GM12865 (cell line): ENCODE measurements at regions not wholly inside any gene's neighbourhood (a gene's known extent, or its start where the extent isn't known, plus 50 kb on each side); places are given as distances from the start of the nearest gene placed in this dataset.

Experiments used
- DNase-seq: peaks from one replicate; pipeline ENCODE4 v3.0.0; 2010; ENCODE audit warnings: low read depth
- H3K4me3 ChIP-seq: 2 replicates; pipeline ENCODE4 v1.5.1; 2011; ENCODE audit warnings: mild to moderate bottlenecking, low read depth, low read length, control low read depth
- TF ChIP-seq, protein P1 (sequence below): IDR thresholded peaks from 2 replicates; pipeline ENCODE4 v1.5.1; 2011; ENCODE audit warnings: low read length, control low read depth, low read depth, inconsistent platforms; ENCODE audit not compliant: insufficient read depth; ENCODE audit errors: missing control alignments

DNA sequence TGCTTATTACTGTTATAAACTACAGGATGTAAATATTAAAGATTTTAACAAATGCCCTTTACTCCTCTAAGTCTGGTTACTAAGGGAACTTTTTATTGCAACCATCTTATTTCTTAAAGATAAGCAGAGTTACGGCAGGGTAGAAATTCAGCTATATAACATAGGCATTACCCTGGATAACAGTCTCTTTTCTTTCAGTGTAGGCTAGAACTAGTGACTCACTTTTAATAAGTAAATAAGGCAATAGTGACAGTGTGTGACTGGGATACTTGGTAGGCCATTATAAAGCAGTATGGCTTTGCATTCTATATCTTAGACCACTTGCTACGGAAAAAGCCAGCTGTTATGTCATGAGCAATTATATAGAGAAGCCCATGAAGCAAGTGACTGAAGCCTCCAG is 1041.0 kb upstream of the NRXN1 start:
- TF ChIP-seq, protein P1, sequence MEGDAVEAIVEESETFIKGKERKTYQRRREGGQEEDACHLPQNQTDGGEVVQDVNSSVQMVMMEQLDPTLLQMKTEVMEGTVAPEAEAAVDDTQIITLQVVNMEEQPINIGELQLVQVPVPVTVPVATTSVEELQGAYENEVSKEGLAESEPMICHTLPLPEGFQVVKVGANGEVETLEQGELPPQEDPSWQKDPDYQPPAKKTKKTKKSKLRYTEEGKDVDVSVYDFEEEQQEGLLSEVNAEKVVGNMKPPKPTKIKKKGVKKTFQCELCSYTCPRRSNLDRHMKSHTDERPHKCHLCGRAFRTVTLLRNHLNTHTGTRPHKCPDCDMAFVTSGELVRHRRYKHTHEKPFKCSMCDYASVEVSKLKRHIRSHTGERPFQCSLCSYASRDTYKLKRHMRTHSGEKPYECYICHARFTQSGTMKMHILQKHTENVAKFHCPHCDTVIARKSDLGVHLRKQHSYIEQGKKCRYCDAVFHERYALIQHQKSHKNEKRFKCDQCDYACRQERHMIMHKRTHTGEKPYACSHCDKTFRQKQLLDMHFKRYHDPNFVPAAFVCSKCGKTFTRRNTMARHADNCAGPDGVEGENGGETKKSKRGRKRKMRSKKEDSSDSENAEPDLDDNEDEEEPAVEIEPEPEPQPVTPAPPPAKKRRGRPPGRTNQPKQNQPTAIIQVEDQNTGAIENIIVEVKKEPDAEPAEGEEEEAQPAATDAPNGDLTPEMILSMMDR = no peak
- no peak overlapping the region for H3K4me3 ChIP-seq
- DNase-seq = no peak

- TF ChIP-seq, protein P1 = no peak
- no peak overlapping the region for H3K4me3 ChIP-seq
- DNase-seq = no peak
Observed at GRCh38 chr2:52070665-52071064, 1038.7 kb upstream of the NRXN1 start.

GRCh38 chr2:52064234-52064633 is 1032.3 kb upstream of the NRXN1 start:
- H3K4me3 ChIP-seq = no peak overlapping the region
- DNase-seq = no peak
- TF ChIP-seq, protein P1 = no peak

DNA sequence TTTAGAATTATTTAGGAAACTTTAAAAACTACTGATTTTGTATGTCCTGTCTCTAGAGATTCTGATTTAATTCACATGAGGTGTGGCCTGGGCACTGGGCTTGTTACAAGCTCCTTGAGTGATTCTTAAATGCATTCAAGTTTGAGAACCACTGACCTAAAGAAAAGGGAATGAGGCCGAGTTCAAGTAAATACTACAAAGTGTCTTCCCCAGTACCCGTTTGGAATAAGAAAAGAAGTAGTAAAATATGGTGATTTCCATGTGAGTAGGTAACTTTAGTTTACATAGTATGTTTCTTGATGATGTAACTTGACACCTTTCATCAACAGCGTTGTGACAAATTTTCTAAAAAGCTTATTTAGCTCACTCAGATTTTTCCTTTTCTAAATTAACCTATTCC is 1022.9 kb upstream of the NRXN1 start:
- no peak overlapping the region for H3K4me3 ChIP-seq
- TF ChIP-seq, protein P1 = no peak
- DNase-seq = no peak

DNA sequence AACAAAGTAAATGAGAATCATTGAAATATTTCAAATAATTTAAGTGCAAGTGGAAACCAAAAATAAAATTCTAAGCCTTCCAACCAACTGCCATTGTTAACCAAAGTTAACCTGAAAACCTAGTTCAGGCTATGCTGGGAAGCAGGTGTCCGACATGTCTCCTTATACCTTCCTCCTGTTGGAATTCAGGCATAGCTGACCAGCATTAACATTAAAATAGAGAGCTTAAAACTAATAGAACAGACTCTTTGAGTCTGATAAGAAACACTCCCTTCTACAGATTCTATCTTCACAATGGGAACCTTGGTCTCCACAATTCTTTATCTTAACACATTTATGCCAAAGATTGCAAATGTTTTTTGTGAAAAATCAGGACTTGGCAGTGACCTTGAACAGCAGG is 1004.9 kb upstream of the NRXN1 start:
- no peak overlapping the region for H3K4me3 ChIP-seq
- no peak for DNase-seq
- TF ChIP-seq, protein P1 = no peak

DNA sequence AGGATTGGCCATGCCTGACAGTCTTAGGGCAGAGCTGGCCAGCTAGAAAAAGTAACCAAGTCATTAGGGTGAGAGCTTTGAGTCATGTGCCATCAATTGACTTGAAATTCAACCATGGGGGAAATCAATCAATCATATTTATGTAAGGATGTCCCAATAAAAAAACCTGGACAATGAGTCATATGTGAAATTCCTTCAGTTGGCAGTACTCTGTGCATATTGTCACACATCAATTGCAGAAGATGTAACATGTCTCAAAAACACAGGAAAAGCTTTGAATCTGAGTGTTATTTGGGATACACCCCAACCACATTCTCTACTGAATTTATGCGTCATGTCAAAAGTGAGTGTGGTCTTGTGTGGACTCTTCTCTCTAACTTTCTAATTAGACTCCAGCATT is 1004.1 kb upstream of the NRXN1 start:
- no peak overlapping the region for H3K4me3 ChIP-seq
- DNase-seq = no peak

DNA sequence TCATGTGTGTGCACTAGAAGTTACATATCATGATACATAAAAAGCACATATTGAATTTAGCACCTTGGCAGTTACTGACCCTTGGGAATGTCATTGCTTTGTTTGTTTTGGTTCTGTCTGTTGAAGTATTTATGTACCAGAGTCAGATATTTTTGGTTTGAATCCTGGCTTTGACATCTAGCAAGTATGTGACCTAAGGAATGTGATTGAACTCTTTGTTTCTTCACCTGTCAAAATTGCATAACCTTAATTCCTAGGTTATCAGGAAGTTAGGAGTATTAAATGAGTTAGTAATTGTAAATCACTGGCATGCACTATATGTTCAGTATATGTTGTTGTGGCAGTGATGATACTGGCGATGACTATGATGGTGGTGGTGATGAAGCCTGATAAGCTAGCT is 1003.5 kb upstream of the NRXN1 start:
- no peak overlapping the region for H3K4me3 ChIP-seq
- TF ChIP-seq, protein P1 = no peak
- no peak for DNase-seq

More for the DNA sequence above, 1004.1 kb upstream of the NRXN1 start:
- TF ChIP-seq, protein P1 = no peak
